GM19467 (cell line): ENCODE measurements at regions not wholly inside any gene's neighbourhood (a gene's known extent, or its start where the extent isn't known, plus 50 kb on each side); places are given as distances from the start of the nearest gene placed in this dataset.

Source experiments
- ATAC-seq: cut with Tn5 transposase; IDR thresholded peaks from one replicate; pipeline ENCODE4 v1.9.1; 2021; ENCODE audit warnings: mild to moderate bottlenecking, moderate library complexity; ENCODE audit not compliant: unreplicated experiment

DNA sequence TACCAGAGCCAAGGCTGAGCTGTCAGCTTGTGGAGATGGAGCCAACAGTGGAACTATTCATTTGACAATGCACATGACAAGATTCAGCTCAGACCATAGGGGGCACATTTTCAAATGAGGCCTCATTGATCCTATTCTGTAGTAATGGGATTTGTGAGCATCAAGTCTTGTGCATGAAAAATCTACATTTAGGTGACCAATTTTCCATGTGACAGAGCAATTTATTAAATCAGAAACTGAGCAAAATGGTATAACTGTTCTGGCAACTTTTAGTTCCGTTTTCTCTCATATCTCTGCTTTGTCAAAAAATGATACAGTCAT, 108.5 kb upstream of the PCDH18 start:
- no peak for ATAC-seq

DNA sequence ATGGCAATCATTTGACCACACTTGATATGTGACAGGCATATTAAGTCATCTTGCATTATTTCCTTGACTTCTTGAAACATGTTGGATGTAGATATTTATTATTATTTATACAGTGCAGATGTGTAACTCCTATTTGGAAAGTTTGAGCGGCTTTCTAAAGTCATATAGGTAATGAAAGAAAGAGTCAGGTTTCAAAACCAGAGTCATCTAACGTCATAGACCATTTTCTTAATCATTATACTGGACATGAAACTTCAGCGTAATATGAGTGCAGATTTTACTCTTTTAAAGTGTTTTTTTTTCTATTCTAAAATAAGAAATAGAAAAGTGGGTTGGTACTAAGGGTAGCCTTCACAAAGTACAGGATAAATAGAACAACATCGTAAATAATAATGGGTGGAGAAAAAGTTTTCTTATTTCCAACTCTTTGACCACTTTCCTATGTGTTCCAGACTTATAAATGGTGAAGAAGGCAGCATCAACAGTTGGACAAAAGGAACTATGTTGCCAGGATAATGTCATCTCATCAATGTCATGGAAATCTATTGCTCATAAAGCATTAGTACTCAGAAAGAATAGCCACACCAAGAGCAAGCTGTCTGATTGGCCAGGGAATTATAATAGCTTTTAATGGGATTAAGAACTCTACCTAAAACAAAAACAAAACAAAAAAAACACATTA, 108.0 kb upstream of the PCDH18 start:
- ATAC-seq = no peak

DNA sequence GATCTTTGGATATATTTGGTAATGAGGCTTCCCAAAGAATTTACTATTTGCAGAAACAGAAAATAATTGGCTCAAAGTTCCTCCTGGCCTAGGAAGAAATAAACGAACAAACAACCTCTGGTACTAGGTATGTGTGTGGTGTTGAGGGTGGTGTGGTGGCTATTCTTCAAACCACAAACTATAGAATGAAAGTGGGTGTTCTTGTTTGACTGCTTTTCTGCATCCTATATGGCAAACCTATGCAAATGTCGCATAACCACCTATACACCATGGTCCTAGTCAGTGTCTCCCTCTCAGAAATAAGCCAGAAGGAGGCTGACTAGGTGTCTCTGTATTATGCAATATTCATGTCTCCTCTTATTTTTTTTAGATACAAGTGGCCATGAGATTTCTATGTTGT, 106.6 kb upstream of the PCDH18 start:
- no peak for ATAC-seq

DNA sequence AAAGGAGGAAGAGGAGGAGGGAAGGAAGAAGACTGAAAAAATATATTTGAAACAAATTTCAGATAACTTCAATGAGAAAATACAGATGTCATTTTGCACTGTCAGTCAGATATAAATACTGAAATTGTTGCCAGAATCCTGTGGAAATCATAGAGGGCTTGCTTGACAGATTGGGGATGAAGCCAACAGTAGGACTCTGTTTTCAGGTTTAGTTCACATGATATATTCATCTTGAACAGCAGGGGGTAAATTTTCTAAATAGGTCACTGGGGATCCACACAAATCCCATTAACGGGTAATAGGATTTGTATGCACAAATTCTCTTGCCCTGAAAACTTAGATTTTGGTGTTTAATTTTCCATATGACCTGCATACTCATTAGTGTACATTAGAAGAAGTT, 103.3 kb upstream of the PCDH18 start:
- no peak for ATAC-seq

DNA sequence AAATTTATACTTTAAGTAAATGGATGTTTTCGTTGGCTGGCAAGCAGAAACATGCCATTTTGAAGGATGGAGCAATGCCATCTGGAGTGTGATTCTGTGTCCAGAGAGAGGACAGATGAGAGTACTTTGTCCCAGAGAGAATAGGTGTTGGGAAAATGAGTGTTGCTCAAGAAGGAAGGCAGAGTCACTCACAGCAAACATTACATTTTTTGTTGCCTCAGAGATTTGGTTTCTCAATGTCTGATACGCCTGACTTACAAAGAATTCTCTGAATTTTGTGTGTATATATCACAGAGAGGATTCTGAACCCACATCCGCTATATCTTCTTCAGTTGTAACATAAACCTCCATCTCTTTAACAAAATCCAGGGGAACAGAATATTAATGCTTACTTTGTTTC, 102.8 kb upstream of the PCDH18 start:
- ATAC-seq = no peak

DNA sequence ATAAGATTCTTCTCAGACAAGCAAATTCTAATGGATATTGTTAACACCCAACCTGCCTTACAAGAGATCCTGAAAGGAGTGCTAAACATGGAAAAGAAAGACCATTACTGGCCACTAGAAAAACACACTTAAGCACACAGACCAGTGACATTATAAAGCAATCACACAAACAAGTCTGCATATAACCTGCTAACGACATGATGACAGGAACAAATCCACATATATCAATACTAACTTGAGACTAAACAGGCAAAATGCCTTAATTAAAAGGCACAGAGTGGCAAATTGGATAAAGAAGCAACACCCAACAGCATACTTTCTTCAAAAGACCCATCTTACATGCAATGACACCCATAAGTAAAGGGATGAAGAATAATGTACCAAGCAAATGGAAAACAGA, 100.5 kb upstream of the PCDH18 start:
- ATAC-seq = no peak

DNA sequence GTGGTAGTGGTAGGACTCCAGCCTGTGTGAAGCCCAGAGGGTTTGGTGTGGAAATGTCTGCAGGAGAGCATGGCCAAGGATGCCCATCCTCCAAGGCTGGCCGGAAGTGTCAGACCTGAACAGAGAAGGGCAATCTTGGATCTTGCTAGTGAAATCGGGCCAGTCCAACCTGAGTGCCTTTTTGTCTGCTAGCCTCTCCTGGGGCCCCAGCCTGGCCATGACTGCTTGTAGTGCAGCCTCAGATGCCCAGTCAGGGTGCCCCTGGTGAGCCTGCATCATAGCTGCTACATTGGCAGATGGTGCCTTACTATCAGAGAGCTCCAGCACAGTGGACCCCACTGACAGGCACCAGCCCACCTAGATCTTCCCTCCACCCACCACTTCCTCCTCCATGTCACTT, 99.3 kb upstream of the PCDH18 start:
- ATAC-seq = no peak

DNA sequence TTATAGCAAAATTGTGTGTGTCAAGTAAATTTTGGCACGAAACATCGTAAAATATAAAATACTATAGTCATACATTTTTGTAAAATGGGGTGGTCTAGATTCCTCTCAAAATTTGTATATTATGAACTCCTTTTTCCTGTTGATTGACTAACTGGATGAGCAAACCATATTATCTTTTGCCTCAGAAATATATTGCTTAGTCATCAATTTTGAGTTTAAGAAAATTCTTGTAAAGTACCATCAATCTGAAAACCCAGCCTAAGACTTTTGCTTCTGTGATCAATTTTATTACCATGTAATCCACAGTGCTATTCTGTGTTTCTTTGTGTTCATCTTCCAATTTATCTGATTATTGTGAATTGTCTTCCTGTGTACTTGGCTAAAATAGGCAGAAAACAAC, 98.0 kb upstream of the PCDH18 start:
- ATAC-seq = no peak

DNA sequence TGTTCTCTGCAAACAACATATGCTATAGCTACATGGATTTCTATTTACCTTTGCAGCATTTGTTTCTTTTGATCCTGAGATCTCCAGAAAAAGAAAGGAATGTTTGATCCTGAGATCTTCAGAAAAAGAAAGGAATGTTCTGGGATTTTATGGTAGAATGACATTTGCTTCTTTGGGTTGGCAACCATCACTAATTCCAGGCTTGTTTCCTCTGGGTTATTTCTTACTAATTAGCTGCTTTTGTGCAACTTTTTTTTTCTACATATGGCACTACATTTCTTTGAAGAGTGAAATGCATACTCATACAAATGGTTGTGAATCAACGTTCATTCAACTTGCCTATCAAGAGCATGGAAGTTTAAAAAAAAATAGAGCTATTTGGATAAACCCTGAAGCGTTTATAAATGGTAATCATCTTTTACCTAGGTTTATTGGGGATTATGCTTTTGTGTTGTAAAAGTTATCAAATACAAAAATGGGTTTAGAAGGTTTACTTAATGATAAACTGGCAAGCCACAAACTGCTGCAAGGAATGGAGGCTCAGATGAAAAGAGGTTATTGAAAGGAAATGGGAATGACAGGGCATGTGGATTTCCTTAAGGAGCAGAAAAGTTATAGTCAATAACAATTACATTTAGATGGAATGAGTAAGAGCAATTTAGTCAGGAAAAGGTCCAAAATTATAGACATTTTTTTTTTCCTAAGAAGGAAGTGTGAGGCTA, 95.6 kb upstream of the PCDH18 start:
- no peak for ATAC-seq

DNA sequence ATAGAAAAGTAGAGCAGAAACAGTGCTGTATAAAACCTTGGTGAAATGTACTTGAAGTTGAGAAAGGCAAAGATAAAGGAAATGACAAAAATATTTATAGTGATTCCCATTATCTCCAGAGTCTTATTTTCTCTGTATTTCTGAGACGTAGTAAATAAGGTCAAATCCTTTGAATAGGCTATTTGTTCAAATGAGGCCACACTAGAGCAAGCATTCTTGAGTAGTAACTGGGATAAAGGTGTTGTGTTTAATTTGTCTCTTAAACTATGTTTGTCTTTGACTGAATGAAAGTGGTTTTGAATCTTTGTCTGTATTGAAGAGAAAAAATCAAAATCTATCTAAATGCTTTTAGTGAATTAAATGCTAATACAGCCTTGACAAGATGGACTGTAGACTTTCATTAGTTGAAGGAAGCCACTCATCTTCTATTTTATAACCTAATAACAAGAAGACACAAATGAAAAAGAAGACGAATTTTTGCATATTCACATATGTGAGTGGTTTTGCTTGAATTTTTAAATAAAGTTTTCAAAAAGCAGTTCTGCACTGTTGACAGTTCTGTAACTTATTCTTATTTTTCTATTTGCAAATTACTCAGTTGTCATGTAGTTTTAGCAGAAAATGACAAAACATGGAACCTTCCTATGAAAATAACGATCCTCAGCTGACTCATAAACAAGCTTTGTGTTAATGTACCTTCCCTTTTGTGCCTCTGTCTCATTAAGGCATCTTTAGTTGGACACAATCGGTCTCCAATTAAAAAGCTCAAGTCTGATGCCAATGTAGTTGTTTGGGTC, 94.8 kb upstream of the PCDH18 start:
- ATAC-seq = no peak

DNA sequence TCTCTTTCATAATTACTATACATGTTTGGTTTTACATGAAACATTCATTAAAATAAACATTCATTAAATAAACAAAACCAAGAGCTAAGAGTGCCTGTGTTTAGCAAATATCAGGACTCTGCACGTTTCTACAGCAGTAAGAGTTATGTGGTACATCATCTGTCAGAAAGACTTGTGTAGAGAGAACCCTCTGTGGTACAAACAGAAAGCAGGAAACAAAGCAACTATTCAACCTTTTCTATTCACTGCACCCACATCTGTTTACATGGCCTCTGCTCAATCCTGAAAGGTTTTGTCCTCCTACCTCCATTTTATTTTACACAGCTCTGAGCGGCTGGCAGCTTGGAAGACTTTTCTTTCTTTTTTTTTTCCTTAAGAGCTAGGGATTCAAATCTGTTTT, 90.7 kb upstream of the PCDH18 start:
- ATAC-seq = no peak

DNA sequence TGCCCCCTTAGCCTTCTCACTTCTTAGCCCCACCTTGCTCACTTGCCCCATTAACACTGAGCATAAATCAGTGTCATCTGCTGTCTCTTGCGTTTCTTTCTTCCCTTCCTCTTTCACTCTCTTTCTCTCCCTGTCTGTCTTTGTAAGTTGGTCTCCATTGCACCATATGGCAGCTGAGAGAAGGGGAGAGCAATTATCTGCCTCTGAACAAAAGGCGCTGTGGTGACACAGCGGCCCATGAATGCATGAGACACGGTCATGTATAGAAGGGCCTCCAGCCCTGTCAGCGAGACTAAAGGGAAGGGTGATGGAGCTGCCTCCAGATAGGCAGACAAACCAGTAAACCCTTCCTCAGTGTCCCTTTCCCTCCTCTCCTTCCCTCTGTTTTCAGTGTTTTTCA, 88.8 kb upstream of the PCDH18 start:
- ATAC-seq = no peak

DNA sequence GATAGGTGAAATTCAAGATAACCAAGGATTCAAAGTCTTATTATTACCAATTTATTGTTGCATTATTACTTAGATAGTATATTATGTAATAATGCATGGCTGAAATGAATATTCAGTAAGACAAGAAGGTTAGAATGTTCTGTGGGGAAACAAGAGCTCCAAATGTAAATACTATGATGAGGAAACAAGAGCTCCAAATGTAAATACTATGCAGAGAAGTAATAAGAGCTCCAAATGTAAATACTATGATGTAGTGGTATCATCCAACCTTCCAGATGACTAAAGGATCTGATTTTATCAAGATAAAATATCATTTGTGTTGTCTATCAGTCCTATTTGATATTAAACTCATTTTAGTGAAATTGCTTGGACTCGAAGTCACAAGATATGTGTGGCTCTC, 82.2 kb upstream of the PCDH18 start:
- no peak for ATAC-seq

DNA sequence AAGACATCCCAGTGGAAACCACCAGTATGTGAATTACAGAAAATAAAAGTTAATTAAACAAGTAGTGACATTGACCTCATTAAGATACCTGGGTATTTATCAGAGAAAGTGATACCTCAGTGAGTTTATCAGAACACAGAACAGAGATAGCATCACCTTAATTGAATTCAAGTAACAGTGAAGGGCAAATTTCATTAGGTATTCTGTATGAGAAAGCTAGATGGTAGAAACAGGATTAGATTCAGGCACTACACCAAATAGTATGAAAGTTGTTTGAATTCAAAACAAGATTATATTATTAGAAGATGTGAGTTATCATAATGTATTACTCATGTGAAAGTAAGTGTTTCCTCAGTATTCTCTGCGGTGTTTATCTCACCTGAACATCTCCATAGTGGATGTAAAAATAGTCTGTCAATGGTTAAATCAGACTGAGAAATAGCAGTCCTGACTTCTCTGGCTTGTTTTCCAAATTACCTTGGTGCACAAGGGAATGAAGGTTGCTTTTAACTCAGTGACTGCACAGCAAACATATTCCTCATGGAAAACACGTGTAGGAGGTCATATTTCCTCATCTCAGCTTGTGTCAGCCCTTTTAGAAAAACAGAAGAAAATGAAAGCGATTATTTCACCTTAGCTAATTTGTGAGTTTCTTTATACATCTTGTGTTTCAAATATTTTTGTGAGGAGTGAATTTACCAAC, 79.9 kb upstream of the PCDH18 start:
- ATAC-seq = no peak

DNA sequence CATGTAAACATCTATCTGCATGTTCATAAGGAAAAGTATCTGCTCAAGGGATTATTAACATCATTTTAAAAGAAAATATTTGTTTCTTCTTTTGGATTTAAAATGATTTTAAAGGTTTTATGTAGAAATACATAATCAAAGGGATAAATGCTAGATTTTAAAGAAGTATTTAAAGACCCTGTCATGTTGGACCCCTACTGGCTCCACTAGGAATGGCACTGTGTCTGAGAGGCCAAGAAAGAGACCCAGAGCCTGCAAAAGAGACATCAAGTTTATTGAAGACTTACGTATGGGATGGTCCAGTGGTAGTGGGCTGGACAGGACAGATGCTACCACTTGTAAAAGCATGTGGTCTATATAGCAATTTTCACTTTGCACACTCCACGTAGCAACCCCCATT, 78.7 kb upstream of the PCDH18 start:
- ATAC-seq = no peak

DNA sequence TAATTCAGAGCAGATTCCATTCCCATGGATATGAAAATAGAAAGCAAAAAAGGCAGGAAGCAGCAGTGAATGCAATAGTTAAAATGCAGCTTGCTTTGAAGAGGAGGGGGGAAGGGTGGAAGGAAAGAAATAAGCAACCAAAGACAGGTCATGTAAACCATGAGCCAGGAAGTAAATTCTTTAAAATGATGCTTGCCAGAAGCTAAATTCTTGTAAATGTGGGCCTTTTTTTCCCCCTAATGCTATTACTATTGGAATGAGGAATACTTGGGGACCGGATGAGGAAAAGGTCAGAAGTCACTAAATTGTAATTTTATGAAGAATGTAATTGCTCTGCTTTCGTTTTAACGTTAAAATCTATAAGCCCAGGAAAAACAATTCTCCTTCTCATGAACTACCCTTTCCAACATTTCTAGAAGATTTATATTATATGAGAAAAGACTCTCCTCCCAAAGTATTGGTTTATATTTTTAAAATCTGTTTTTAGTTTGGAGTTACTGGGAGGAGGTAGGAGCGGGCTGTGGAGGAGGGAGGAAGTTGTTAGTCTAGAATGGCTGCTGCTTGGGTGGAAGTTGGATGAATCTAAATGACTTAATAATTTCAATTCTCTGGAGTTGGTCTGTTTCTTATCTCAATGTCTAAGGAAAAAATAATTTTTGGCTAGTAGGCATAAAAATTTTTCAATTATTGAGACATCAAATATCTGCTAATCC, 77.6 kb upstream of the PCDH18 start:
- no peak for ATAC-seq

DNA sequence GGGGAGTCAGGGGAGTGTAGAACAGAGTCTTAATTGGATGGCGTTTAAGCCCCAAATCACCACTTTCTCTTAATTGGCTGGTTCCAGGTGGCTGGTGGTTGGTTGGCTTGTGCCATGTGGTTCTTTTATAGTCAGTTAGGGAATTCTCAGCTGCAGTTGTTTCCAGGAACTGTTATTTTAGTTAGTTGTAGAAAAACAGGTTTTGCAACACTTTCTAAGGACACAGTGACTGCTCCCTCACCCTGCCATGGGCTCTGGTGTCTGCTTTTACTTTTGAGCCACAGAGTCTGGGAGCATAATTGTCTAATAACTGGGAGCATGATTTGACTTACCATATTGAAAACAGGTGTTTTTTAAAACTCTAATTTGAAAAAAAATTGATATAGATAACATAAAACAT, 75.8 kb upstream of the PCDH18 start:
- ATAC-seq = no peak

DNA sequence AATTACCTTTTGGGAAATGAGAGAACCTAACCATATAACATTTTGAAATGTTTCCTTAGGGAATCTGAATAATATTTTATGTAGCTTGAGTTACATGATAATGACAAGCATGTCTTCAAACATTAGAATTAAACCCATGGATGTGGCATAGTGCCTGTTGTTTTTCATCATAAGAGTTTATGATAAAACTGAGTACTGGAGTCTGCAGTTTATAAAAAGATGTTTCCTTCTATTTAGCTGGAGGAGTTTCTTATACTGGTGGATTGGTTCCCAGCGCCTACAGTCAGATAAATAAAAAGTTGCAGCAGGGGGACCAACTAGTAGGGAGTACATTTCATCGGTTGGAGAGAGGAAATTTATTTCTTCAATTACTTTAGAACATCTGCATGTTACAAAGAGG, 70.1 kb upstream of the PCDH18 start:
- no peak for ATAC-seq

DNA sequence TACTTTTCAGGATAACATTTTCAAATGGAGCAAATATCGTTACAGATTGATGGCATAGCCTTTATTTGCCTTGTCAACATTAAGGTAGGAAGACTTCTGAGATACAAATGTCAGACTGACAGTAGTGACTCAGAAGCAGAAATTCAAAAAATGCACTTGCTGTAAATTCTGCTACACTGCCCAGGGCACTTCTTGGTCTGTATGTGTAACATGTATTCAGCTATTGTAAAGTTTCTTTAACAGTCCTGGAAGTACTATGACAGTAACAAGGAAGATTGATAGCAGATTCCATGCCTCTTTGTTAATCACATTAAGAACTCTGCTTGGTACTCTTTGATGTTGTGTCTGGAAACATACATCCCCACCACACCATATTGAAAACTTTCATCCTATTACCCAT, 69.6 kb upstream of the PCDH18 start:
- no peak for ATAC-seq

DNA sequence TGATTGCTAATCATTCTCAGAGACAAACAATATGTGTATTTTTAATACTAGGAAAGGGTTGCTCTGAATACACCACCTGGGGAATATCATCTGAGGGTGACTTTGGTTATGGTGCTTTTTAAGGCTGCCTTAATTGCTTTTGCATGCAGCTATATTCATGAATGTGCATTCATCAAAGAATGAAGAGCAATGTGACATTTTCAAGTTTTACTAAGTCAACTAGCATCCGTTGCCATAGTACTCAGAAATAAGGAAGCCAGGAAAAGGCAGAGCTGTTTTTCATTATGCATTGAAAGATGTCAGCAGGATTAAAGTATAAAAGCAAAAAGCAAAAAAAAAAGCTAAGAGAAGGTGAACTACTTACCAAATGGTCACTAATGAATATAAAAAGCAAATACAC, 67.4 kb upstream of the PCDH18 start:
- no peak for ATAC-seq
